Head of caudate nucleus (tissue), 42 donors: ENCODE measurements at regions not wholly inside any gene's neighbourhood (a gene's known extent, or its start where the extent isn't known, plus 50 kb on each side); places are given as distances from the start of the nearest gene placed in this dataset.

Experiments
- DNase-seq, 42 donors: peaks; one replicate each; pipeline versions ENCODE4 v3.0.0 to v3.0.0-alpha.2; 2020 to 2021; ENCODE audit warnings: mixed read lengths in 7 of 42
- intact Hi-C: fragments of 100-400 bp; cut with DNase I; formaldehyde crosslinking; loops from one replicate; pipeline ENCODE4 v1.15.0; 2022

DNA sequence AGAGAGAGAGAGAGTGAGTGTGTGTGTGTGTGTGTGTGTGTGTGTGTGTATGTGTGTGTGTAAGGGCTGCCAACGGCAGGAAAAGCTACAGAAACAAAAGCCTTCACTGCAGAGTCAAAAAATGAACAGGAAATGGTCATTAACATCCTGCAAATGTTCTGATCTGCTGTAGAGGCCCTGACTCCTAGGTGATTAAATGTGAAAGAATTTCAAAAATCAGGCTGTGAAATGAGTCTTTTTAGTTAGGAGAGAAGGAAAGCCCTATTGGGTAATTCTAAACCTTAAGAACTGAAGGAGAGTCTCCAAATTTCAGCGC, 166.5 kb upstream of the MYLIP start:
- no peak for DNase-seq
- intact Hi-C loops, result no loop called here

- intact Hi-C loops, result no loop called here
- no peak for DNase-seq
Measured at GRCh38 chr6:15961635-15962448, 167.0 kb upstream of the MYLIP start.

GRCh38 chr6:15960740-15961634, 167.9 kb upstream of the MYLIP start:
- no peak for DNase-seq
- intact Hi-C loops, result no loop called here

GRCh38 chr6:15957655-15958169, 171.2 kb upstream of the MYLIP start:
- intact Hi-C loops, result no loop called here
- DNase-seq, result no peak

- no peak for DNase-seq
- intact Hi-C loops, result no loop called here
Measured at GRCh38 chr6:15956205-15957106, 172.4 kb upstream of the MYLIP start.

- no peak for DNase-seq
- intact Hi-C loops, result no loop called here
Measured at GRCh38 chr6:15955484-15955883, 173.4 kb upstream of the MYLIP start.

DNA sequence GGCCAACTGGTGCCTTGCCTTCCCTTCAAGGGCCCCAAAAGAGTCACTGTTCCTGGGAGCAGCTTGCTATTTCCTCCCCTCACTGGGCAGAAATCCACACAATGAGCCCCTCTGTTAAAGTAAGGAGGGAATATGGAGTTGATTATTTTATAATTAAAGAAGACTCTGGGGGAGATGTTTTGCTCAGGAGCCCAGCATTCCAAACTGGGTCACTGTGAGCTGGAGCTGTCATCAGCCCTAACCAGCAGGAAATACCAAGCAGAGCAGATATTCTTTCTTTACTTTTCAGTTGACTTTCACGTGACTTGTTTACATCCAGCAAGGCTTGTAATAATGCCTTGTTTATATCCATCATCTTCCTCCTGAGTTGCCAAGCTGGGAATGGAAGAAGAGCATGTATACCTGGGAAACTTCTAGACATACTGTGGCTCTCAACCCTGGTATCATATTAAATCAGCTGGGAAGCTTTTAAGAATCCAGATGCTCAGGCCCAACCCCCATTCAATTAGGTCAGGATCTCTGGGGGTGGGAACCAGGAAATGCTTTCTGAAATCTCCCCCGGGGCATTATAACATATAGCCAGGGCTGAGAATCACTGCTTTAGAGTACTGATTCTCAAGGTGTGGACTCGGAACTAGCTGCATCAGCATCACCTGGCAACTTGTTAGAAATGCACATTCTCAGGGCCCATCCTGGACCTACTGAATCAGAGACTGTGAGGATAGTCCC, 175.6 kb upstream of the MYLIP start:
- no peak for DNase-seq
- intact Hi-C loops, result no loop called here

DNA sequence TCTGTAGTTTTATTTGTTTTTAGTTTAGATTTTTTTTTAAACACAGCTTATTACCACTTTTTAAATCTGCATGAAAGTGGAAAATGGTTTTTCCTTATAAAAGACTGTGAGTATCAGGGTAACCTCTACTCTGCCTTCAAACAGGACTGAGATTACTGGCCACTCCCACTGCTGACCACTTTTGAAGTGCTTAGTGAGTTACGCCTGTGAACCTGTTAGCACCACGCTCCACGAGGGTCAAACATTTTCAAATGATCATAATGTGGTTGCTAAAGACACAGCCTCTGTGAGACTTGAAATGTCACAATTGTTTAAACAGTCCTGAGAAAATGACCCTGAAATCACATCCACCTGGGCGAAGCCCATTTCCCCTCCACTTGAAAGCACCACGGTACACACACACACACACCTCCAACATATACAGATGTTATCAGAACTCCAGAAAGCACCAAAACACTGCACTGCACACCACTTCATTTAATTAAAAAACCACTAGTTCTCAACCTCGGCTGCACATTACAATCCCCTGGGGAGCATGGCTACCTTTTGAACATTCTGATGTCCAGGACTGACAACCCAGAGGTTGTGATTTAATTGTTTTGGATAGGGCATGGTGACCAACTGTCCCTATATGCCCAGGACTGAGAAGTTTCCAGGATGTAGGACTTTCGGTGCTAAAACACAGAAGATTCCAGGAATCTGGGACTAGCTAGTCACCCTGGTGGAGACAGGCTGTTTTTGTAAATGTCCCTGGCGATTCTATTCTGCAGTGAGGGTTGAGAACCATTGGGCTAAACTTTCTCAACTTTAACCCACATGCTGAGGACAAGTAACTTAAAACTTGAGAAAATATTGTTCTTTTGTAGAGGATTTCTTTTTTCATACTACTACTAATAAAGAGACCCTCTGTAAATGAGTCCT, 176.4 kb upstream of the MYLIP start:
- no peak for DNase-seq
- intact Hi-C loops, result no loop called here

DNA sequence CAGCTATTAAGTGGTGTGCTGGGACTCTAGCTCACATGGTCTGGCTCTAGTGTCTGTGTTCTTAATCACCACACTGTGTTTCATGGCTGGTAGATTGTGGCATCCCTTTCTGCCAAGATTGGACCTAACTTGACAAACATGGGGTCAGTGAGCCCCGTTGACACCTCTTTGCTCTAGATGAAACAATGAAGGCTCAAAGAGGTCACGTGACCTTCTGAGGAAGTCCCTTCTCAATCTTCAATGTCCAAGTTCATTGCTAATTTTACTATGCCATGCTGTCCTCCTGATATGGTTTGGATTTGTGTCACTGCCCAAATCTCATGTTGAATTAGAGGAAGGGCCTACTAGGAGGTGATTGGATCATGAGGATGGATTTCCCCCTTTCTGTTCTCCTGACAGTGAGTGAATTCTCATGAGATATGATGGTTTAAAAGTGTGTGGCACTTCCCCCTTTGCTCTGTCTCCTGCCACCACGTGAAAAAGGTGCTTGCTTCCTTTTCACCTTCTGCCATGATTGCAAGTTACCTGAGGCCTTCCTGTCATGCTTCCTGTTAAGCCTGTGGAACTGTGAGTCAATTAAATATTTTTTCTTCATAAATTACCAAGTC, 177.8 kb upstream of the MYLIP start:
- intact Hi-C loops, result no loop called here

DNA sequence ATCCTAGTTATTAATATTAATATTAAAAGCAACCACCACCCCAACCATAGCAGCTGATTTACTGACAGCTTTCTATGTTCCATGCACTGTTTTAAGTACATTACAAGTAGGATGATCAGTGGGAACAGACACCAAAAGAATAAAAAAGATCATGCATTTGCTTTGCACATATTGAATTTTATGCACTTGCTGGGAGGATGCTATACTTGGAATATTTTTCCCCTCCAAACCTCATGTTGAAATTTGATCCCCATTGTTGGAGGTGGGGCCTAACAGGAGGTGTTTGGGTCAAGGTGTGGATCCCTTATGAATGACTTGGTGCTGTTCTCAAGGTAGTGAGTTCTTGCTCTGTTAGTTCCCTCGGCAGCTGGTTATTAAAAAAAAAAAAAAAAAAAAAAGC, 178.9 kb upstream of the MYLIP start:
- no peak for DNase-seq
- intact Hi-C loops, result no loop called here

More for the DNA sequence above, 177.8 kb upstream of the MYLIP start:
- no peak for DNase-seq

GRCh38 chr6:15948930-15949900, 179.7 kb upstream of the MYLIP start:
- intact Hi-C loops, result no loop called here
- DNase-seq, result no peak

GRCh38 chr6:15947923-15948322, 181.0 kb upstream of the MYLIP start:
- intact Hi-C loops, result no loop called here
- no peak for DNase-seq

GRCh38 chr6:15947436-15947835, 181.4 kb upstream of the MYLIP start:
- intact Hi-C loops, result no loop called here
- DNase-seq, result no peak

DNA sequence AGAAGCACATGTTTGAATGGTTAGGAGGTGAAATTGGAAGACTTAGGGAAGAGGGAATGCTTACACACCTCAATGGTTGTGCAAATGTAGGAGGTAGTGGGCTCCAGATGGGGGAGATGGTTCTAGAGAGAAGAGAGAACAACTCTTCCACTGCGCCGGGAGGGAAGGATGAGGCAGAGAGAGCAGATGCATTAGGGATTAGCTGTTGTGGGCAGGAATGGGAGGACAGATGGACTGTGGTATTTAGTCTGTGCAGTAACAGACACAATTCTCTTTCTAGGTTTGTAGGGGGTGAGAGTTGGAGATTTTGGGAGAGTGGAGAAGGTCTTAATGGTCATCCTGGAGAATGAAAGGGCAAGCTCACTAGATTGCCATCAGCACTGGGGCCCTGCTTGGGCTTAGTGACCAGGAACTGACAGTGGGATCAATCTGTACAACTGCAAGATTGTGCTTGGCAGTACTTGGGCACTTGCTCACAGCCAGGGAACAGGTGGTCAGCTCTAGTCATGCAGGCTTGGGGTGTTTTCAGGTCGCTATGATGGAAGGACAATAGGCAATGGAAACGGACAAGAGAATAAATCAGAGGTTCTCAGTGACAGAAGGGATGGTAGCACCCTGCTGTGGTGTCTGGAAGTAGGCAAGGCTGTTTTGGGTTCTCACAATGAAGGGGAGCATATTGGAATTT, 182.0 kb upstream of the MYLIP start:
- no peak for DNase-seq
- intact Hi-C loops, result no loop called here

DNA sequence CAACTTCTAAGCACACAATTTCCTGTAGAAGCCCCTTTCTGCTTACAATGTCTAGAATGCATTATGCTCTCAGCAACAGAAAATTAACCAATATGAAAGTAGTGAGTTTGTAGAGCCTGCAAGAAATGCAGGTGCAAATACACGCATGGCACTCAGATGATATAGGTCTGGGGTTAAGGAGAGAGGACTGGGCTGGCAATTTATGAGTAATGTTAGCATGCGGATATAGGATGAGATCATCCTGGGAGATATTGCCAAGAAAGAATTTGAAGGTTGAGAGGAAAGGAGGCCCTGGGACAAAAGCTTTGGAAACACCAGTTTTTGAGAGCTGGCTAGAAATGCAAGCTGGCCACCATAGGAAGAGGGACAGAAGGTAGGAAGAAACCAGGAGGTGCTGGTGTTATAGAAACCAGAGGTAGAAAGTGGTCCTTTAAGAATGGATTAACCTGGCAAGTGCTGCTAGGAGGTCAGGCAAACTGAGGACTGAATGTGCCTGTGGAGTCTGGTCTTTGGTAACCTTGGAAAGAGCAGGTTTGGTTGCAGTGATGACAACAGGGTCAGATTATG, 183.2 kb upstream of the MYLIP start:
- no peak for DNase-seq
- intact Hi-C loops, result no loop called here
